22Rv1 (cell line): ENCODE measurements at regions not wholly inside any gene's neighbourhood (a gene's known extent, or its start where the extent isn't known, plus 50 kb on each side); places are given as distances from the start of the nearest gene placed in this dataset.

ENCODE experiments used
- CTCF ChIP-seq: fragments of 450-650 bp; IDR thresholded peaks from 2 replicates; pipeline ENCODE4 v1.5.1; 2017; ENCODE audit warnings: mild to moderate bottlenecking
- ZFX ChIP-seq: fragments of 450-650 bp; IDR thresholded peaks from 2 replicates; pipeline ENCODE4 v1.6.1; 2017; ENCODE audit warnings: antibody characterized with exemption, borderline replicate concordance

- TF ChIP-seq CTCF, result no peak
- TF ChIP-seq ZFX, result no peak
Observed at GRCh38 chr13:23963947-23964346, 66.6 kb upstream of the C1QTNF9B start.
